Adrenal gland (tissue), 9 donors: ENCODE measurements at regions not wholly inside any gene's neighbourhood (a gene's known extent, or its start where the extent isn't known, plus 50 kb on each side); places are given as distances from the start of the nearest gene placed in this dataset.

Experiments used
- DNase-seq, 7 donors: peaks; one replicate each; pipeline ENCODE4 v3.0.0-alpha.2; 2019 to 2020
- H3K27ac ChIP-seq, 5 donors: fragments of 200-600 bp; sonication (generic) in 4 of 5; 1 replicate in 3 of 5; 2 replicates in 2 of 5; pipeline versions ENCODE4 v1.5.1 to v1.8.0; 2016 to 2020; ENCODE audit warnings: mild to moderate bottlenecking in 1 of 5
- H3K27me3 ChIP-seq: fragments of 200-600 bp; 2 replicates; pipeline ENCODE4 v1.8.0; 2021
- H3K36me3 ChIP-seq, 2 donors: fragments of 200-600 bp; replicated peaks in 1 of 2; 1 replicate in 1 of 2; 2 replicates in 1 of 2; pipeline versions ENCODE4 v1.5.1 to v1.8.0; 2018 to 2022
- H3K4me1 ChIP-seq, 2 donors: fragments of 200-600 bp; replicated peaks in 1 of 2; 1 replicate in 1 of 2; 2 replicates in 1 of 2; pipeline versions ENCODE4 v1.5.1 to v1.8.0; 2018 to 2021
- H3K4me3 ChIP-seq, 4 donors: fragments of 200-600 bp; sonication (generic) in 3 of 4; one replicate each; pipeline ENCODE4 v1.5.1; 2016 to 2018
- H3K9me3 ChIP-seq, 3 donors: fragments of 200-600 bp; sonication (generic) in 1 of 3; replicated peaks in 1 of 3; 1 replicate in 2 of 3; 2 replicates in 1 of 3; pipeline versions ENCODE4 v1.5.1 to v1.8.0; 2016 to 2021
- POLR2A ChIP-seq, 2 donors: fragments of 450-650 bp; IDR thresholded peaks; one replicate each; pipeline ENCODE4 v1.6.1; 2017; ENCODE audit warnings: antibody characterized with exemption in 2 of 2, mild to moderate bottlenecking in 2 of 2, moderate library complexity in 1 of 2
- WGBS, 4 donors: extraction: QIAGEN DNeasy Blood & Tissue Kit in 2 of 4; methylation state at CpG; one replicate each; pipeline versions ENCODE4 v1.1.5 to v1.1.7; 2013 to 2017; 5-methylcytosine and 5-hydroxymethylcytosine counted together
- intact Hi-C, 2 donors: fragments of 100-400 bp; cut with DNase I; formaldehyde crosslinking; loops; one replicate each; pipeline versions ENCODE4 v1.14.1 to v1.15.0; 2022 to 2023
- TF ChIP-seq, protein P1 (sequence below), 6 experiments: fragments of 450-650 bp in 4 of 6; fragments of 200-600 bp in 2 of 6; sonication (generic) in 1 of 6; IDR thresholded peaks; 1 replicate in 5 of 6; 2 replicates in 1 of 6; pipeline versions ENCODE4 v1.5.1 to v1.8.0; 2016 to 2021; ENCODE audit warnings: antibody characterized with exemption in 6 of 6, mild to moderate bottlenecking in 2 of 6, moderate library complexity in 1 of 6
- donor health status: healthy with polysubstance abuse.
- donor health status: Bipolar disorder and iron deficiency.
- donor health status: DM: yes; HTN: yes; CAD: no.
- donor health status: DM: no; HTN: no; CAD: no.
- donor health status: DM: no; HTN: no; CAD: no.

DNA sequence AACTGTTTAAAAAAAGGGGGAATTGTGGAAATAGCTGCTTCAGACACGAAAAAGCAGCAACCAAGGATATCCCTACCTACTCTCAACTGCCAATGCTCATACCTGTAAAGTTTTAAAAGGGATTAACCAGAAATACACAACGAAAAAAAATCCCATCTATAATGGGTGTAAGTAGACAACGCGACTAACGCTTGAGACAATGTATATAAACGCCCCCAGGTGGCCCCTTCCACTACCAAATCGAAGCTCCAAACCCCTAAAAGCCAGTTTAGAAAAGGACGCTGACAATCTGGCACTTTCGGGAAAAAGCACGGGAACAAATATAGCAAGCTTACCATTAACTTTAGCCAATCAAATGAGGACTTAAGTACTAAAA lies 94.5 kb upstream of the BTN3A2 start:
- TF ChIP-seq, protein P1, sequence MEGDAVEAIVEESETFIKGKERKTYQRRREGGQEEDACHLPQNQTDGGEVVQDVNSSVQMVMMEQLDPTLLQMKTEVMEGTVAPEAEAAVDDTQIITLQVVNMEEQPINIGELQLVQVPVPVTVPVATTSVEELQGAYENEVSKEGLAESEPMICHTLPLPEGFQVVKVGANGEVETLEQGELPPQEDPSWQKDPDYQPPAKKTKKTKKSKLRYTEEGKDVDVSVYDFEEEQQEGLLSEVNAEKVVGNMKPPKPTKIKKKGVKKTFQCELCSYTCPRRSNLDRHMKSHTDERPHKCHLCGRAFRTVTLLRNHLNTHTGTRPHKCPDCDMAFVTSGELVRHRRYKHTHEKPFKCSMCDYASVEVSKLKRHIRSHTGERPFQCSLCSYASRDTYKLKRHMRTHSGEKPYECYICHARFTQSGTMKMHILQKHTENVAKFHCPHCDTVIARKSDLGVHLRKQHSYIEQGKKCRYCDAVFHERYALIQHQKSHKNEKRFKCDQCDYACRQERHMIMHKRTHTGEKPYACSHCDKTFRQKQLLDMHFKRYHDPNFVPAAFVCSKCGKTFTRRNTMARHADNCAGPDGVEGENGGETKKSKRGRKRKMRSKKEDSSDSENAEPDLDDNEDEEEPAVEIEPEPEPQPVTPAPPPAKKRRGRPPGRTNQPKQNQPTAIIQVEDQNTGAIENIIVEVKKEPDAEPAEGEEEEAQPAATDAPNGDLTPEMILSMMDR (IDR thresholded peaks at IDR 0.05): no peak
- TF ChIP-seq POLR2A (IDR thresholded peaks at IDR 0.05): no peak
- Histone ChIP-seq H3K36me3 (no peaks in the 10 kb centered on the region), H3K4me1 (peaks cover 7 to 10% of the 10 kb centered on the region in 2 donors), H3K27me3 (no peaks in the 10 kb centered on the region), H3K27ac (no peak overlapping the region), H3K4me3 (peak overlapping the region in 2 of 4 donors; percentile 1 to 49), H3K9me3 (no peaks in the 10 kb centered on the region)
- 11 to 17% (median 15%) methylated on average over 10 of the region's 10 CpGs for WGBS, 4 donors
- no peak for DNase-seq
- intact Hi-C loops: no loop called here

DNA sequence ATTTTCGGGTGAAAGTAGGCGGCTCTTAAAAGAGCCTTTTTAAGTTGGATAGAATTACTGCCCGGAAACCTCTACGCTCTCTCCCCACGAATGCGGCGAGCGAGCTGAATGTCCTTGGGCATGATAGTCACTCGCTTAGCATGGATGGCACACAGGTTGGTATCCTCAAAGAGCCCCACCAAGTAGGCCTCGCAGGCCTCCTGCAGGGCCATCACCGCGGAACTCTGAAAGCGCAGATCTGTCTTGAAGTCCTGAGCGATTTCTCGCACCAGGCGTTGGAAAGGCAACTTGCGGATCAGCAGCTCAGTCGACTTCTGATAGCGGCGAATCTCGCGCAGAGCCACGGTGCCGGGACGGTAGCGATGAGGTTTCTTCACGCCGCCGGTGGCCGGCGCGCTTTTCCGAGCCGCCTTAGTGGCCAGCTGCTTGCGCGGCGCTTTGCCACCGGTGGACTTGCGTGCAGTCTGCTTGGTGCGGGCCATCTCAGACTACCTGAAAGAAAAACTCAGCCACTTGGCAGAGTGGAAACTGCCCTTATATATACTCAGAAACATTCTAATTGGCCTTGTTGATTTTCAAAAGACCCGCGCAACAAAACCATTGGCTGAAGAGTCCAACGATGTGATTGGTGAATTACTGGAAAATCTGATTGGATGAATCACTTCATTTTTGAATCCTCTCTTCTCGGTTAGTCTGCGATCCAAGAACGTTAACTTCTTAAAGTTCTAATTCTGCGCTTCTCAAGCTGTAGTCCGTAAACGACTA lies 93.9 kb upstream of the BTN3A2 start:
- Histone ChIP-seq H3K36me3 (no peaks in the 10 kb centered on the region), H3K9me3 (no peaks in the 10 kb centered on the region), H3K4me3 (peak overlapping the region in 2 of 4 donors; percentile 1 to 49), H3K4me1 (peaks cover 7 to 10% of the 10 kb centered on the region in 2 donors), H3K27me3 (no peaks in the 10 kb centered on the region), H3K27ac (peak overlapping the region; percentile 88 to 96 (median 93))
- 2 to 3% (median 2%) methylated on average over 26 to 49 of the region's 49 CpGs for WGBS, 4 donors
- intact Hi-C loops: no loop called here
- DNase-seq: peak; percentile 52 to 91 (median 82)
- TF ChIP-seq POLR2A (IDR thresholded peaks at IDR 0.05): peak in 1 of 2 donors; percentile 75
- TF ChIP-seq, protein P1 (IDR thresholded peaks at IDR 0.05): no peak

DNA sequence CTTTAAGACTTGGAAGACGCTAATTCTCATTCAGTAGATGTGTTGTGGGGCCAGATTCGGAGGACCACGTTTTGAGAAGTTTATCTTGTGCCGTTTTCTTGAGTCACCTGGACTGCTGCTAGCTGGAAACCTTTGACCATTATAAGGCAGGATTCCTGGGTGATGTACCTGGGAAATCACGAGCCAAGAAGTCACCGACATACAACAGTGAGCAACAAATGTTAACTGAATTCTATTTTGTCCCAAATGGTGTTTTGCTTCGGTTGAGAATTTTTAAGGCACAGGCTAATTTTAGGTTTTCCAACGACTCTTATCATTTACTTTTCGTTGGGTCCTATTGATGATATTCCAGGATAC lies 93.4 kb upstream of the BTN3A2 start:
- intact Hi-C loops: no loop called here
- 1 to 3% (median 1%) methylated on average over 9 of the region's 9 CpGs for WGBS, 4 donors
- H3K9me3 ChIP-seq: no peaks in the 10 kb centered on the region
- TF ChIP-seq, protein P1 (IDR thresholded peaks at IDR 0.05): no peak
- TF ChIP-seq POLR2A (IDR thresholded peaks at IDR 0.05): no peak
- DNase-seq: peak in 1 of 7 donors; percentile 14
- no peaks in the 10 kb centered on the region for H3K36me3 ChIP-seq
- H3K27me3 ChIP-seq: no peaks in the 10 kb centered on the region
- peaks cover 7 to 10% of the 10 kb centered on the region in 2 donors for H3K4me1 ChIP-seq
- peak overlapping the region in 1 of 4 donors; percentile 49 for H3K4me3 ChIP-seq
- H3K27ac ChIP-seq: peak overlapping the region; percentile 88 to 96 (median 93)

DNA sequence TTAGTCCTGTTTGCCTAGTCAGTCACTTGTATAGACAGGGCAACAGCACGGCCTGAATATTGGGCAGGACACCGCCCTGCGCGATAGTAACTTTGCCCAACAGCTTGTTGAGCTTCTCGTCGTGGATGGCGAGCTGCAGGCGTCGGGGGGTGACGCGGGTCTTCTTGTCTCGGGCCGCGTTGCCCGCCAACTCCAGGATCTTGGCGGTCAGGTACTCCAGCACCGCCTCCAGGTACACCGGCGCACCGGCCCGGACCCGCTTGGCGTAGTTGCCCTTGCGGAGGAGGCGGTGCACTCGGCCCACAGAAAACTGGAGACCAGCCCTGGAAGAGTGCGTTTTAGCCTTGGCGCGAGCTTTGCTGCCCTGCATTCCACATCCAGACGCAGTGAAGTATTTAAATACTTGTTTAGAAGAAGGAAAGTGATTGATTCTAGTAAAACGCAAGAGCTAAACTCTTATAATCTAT lies 92.8 kb upstream of the BTN3A2 start:
- intact Hi-C loops: no loop called here
- H3K36me3 ChIP-seq: no peaks in the 10 kb centered on the region
- DNase-seq: peak; percentile 57 to 76 (median 67)
- peaks cover 7 to 10% of the 10 kb centered on the region in 2 donors for H3K4me1 ChIP-seq
- no peaks in the 10 kb centered on the region for H3K27me3 ChIP-seq
- WGBS, 4 donors: 2 to 4% (median 3%) methylated on average over 17 to 31 of the region's 31 CpGs
- H3K9me3 ChIP-seq: no peaks in the 10 kb centered on the region
- H3K4me3 ChIP-seq: peak overlapping the region in 2 of 4 donors; percentile 8 to 49
- H3K27ac ChIP-seq: peak overlapping the region; percentile 88 to 96 (median 93)
- TF ChIP-seq POLR2A (IDR thresholded peaks at IDR 0.05): no peak
- TF ChIP-seq, protein P1 (IDR thresholded peaks at IDR 0.05): no peak
